OCI-LY3 (cell line): ENCODE measurements at regions not wholly inside any gene's neighbourhood (a gene's known extent, or its start where the extent isn't known, plus 50 kb on each side); places are given as distances from the start of the nearest gene placed in this dataset.
"Not testable (repeated sequence)": the region's sequence is repeated elsewhere in the genome, so short reads cannot be mapped to it uniquely, and the experiment has no call there.

Experiments used
- H2AFZ ChIP-seq: fragments of 200-600, 300-600 bp; shearing (Covaris generic); 2 replicates; pipeline ENCODE4 v1.6.0; 2014; ENCODE audit warnings: antibody characterized with exemption, low read depth, low read length
- H3K27ac ChIP-seq: fragments of 200-600, 300-600 bp; sonication (generic); 2 replicates; pipeline ENCODE4 v1.5.1; 2014; ENCODE audit warnings: mild to moderate bottlenecking, low read length, moderate library complexity, mixed read lengths
- H3K27me3 ChIP-seq: fragments of 200-600, 300-600 bp; sonication (generic); 2 replicates; pipeline ENCODE4 v1.6.1; 2014; ENCODE audit warnings: low read depth, low read length, mixed read lengths
- H3K36me3 ChIP-seq: fragments of 200-600, 300-600 bp; sonication (generic); replicated peaks from 2 replicates; pipeline ENCODE3; 2014; ENCODE audit warnings: low read depth, low read length, mixed read lengths
- H3K4me1 ChIP-seq: fragments of 300-600, 200-600 bp; sonication (generic); 2 replicates; pipeline ENCODE4 v1.6.1; 2014; ENCODE audit warnings: low read length, mixed read lengths
- H3K4me2 ChIP-seq: fragments of 200-600, 300-600 bp; sonication (generic); 2 replicates; pipeline ENCODE4 v1.6.1; 2014; ENCODE audit warnings: low read length, mixed read lengths
- H3K4me3 ChIP-seq: fragments of 300-600, 200-600 bp; sonication (generic); 2 replicates; pipeline ENCODE4 v1.5.1; 2014; ENCODE audit warnings: antibody characterized with exemption, mild to moderate bottlenecking, low read length, moderate library complexity
- H3K79me2 ChIP-seq: fragments of 300-600, 200-600 bp; shearing (Covaris generic); 2 replicates; pipeline ENCODE4 v1.6.1; 2014; ENCODE audit warnings: mild to moderate bottlenecking, low read length, mixed read lengths
- H3K9ac ChIP-seq: fragments of 300-600, 200-600 bp; shearing (Covaris generic); 2 replicates; pipeline ENCODE4 v1.6.0; 2014; ENCODE audit warnings: mild to moderate bottlenecking, low read length, moderate library complexity
- H3K9me3 ChIP-seq: fragments of 200-600, 300-600 bp; shearing (Covaris generic); 2 replicates; pipeline ENCODE4 v1.6.1; 2014; ENCODE audit warnings: low read length, mixed read lengths; ENCODE audit not compliant: insufficient read depth
- H4K20me1 ChIP-seq: fragments of 200-600, 300-600 bp; sonication (generic); 2 replicates; pipeline ENCODE4 v1.6.1; 2016; ENCODE audit warnings: low read length, mixed read lengths; ENCODE audit not compliant: insufficient read depth
- CTCF ChIP-seq: fragments of 200-600, 300-600 bp; sonication (generic); IDR thresholded peaks from 2 replicates; pipeline ENCODE4 v1.5.1; 2014; ENCODE audit warnings: antibody characterized with exemption, low read length, low read depth
- EZH2phosphoT487 ChIP-seq: fragments of 200-600 bp; shearing (Covaris generic); IDR thresholded peaks from 2 replicates; pipeline ENCODE4 v1.6.1; 2018; ENCODE audit warnings: antibody characterized with exemption, mixed run types, low read depth

DNA sequence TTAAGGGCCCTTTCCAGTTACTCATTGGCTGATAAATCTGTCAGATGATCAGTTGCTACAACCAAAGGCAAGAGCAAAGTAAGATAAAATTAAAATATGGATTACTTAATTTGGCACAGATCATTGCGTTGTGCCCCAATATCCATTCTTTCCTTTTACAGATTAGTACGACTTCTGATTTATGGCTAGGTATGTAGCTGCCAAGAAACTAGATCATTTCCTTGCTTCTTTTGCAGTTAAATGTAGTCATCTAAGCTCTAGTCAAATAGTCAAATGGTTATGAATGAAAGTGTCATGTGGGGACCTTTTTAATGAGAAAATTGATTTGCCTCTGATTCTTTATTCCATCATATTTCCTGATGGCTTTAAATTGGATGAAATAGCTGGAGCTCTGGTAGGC lies 1039.9 kb upstream of the FLRT2 start:
- Histone ChIP-seq H4K20me1 (no peaks in the 10 kb centered on the region), H3K4me3 (no peak overlapping the region), H3K4me1 (no peaks in the 10 kb centered on the region), H3K9ac (no peak overlapping the region), H3K4me2 (no peak overlapping the region), H3K9me3 (no peaks in the 10 kb centered on the region), H2AFZ (no peak overlapping the region), H3K36me3 (no peaks in the 10 kb centered on the region), H3K27me3 (no peaks in the 10 kb centered on the region), H3K79me2 (no peaks in the 10 kb centered on the region), H3K27ac (no peak overlapping the region)
- TF ChIP-seq EZH2phosphoT487: no peak
- no peak for TF ChIP-seq CTCF

- Histone ChIP-seq H3K27ac (no peak overlapping the region), H3K4me1 (no peaks in the 10 kb centered on the region), H4K20me1 (no peaks in the 10 kb centered on the region), H3K79me2 (no peaks in the 10 kb centered on the region), H3K27me3 (no peaks in the 10 kb centered on the region), H3K4me3 (no peak overlapping the region), H3K4me2 (no peak overlapping the region), H3K9me3 (no peaks in the 10 kb centered on the region), H2AFZ (no peak overlapping the region), H3K36me3 (no peaks in the 10 kb centered on the region), H3K9ac (no peak overlapping the region)
- TF ChIP-seq EZH2phosphoT487: no peak
- TF ChIP-seq CTCF: no peak
Measured at GRCh38 chr14:84492685-84493084, 1037.3 kb upstream of the FLRT2 start.

- Histone ChIP-seq H3K9me3 (no peaks in the 10 kb centered on the region), H3K9ac (no peak overlapping the region), H3K4me1 (no peaks in the 10 kb centered on the region), H3K79me2 (no peaks in the 10 kb centered on the region), H3K4me2 (no peak overlapping the region), H2AFZ (peak overlapping the region; percentile 70; the same call in 1 of the 2 replicates), H4K20me1 (no peaks in the 10 kb centered on the region), H3K36me3 (no peaks in the 10 kb centered on the region), H3K27ac (no peak overlapping the region), H3K27me3 (no peaks in the 10 kb centered on the region), H3K4me3 (no peak overlapping the region)
- TF ChIP-seq EZH2phosphoT487: no peak
- peak; percentile 39 for TF ChIP-seq CTCF
Measured at GRCh38 chr14:84493779-84494178, 1036.2 kb upstream of the FLRT2 start.

GRCh38 chr14:84496677-84497076 lies 1033.3 kb upstream of the FLRT2 start:
- H3K27me3 ChIP-seq: no peaks in the 10 kb centered on the region
- no peaks in the 10 kb centered on the region for H3K4me1 ChIP-seq
- no peak overlapping the region for H3K27ac ChIP-seq
- no peaks in the 10 kb centered on the region for H4K20me1 ChIP-seq
- H3K9me3 ChIP-seq: no peaks in the 10 kb centered on the region
- TF ChIP-seq CTCF (no peak), EZH2phosphoT487 (no peak)
- H2AFZ ChIP-seq: no peak overlapping the region
- H3K79me2 ChIP-seq: no peaks in the 10 kb centered on the region
- H3K36me3 ChIP-seq: no peaks in the 10 kb centered on the region
- no peak overlapping the region for H3K4me3 ChIP-seq
- no peak overlapping the region for H3K4me2 ChIP-seq
- no peak overlapping the region for H3K9ac ChIP-seq

- not testable (repeated sequence) for H4K20me1 ChIP-seq, H3K27ac ChIP-seq, H3K9ac ChIP-seq, H3K4me3 ChIP-seq, H3K9me3 ChIP-seq, H2AFZ ChIP-seq, H3K4me2 ChIP-seq, H3K4me1 ChIP-seq, H3K36me3 ChIP-seq, H3K27me3 ChIP-seq, H3K79me2 ChIP-seq
Measured at GRCh38 chr14:84512823-84513222, 1017.1 kb upstream of the FLRT2 start.
